HEK293 (cell line): ENCODE measurements at regions not wholly inside any gene's neighbourhood (a gene's known extent, or its start where the extent isn't known, plus 50 kb on each side); places are given as distances from the start of the nearest gene placed in this dataset.

Experiments
- CTCF ChIA-PET: fragments of 350-600 bp; formaldehyde crosslinking; extraction: SDS; loops from one replicate; lab custom pipeline; 2021; ENCODE audit warnings: antibody characterized with exemption; lab: Yijun Ruan, JAX
- POLR2A ChIA-PET: fragments of 300-600 bp; formaldehyde crosslinking; extraction: SDS; loops from one replicate; lab custom pipeline; 2020; ENCODE audit warnings: antibody characterized with exemption, inconsistent platforms; lab: Yijun Ruan, JAX
- H3K27ac ChIP-seq: fragments of 200-500 bp; sonication (Bioruptor generic); 2 replicates; pipeline ENCODE4 v1.5.1; 2014; ENCODE audit warnings: low read depth, low read length, control low read depth, inconsistent platforms; ENCODE audit errors: extremely low read depth
- H3K36me3 ChIP-seq, 2 experiments: fragments of 200-500 bp in 1 of 2; sonication (Bioruptor generic) in 1 of 2; 1 replicate in 1 of 2; 2 replicates in 1 of 2; pipeline ENCODE4 v1.5.1; 2014 to 2017; ENCODE audit warnings: inconsistent platforms in 2 of 2, low read length in 2 of 2; ENCODE audit not compliant: control insufficient read depth in 2 of 2, insufficient read depth in 1 of 2
- H3K4me1 ChIP-seq: fragments of 200-500 bp; sonication (Bioruptor generic); 2 replicates; pipeline ENCODE4 v1.5.1; 2014; ENCODE audit warnings: mild to moderate bottlenecking, low read length, inconsistent platforms; ENCODE audit not compliant: control insufficient read depth, insufficient read depth
- H3K4me3 ChIP-seq: 2 replicates; pipeline ENCODE4 v1.5.1; 2011; ENCODE audit warnings: low read depth, mild to moderate bottlenecking, control low read depth, low read length, moderate library complexity
- H3K9me3 ChIP-seq: fragments of 200-500 bp; sonication (Bioruptor generic); 2 replicates; pipeline ENCODE4 v1.5.1; 2014; ENCODE audit warnings: low read depth, low read length, inconsistent platforms; ENCODE audit not compliant: control insufficient read depth, insufficient read depth
- CTCF ChIP-seq: fragments of 450-650 bp; formaldehyde crosslinking; IDR thresholded peaks from 2 replicates; pipeline ENCODE4 v1.5.1; 2016; ENCODE audit warnings: missing biosample characterization, missing genetic modification characterization
- GLI4 ChIP-seq: fragments of 450-650 bp; formaldehyde crosslinking; IDR thresholded peaks from 2 replicates; pipeline ENCODE4 v1.5.1; 2016; ENCODE audit warnings: missing biosample characterization, missing genetic modification characterization
- KLF7 ChIP-seq: fragments of 450-650 bp; formaldehyde crosslinking; IDR thresholded peaks from 2 replicates; pipeline ENCODE4 v1.5.1; 2016; ENCODE audit warnings: missing biosample characterization, missing genetic modification characterization, borderline replicate concordance
- PRDM4 ChIP-seq: fragments of 450-650 bp; formaldehyde crosslinking; IDR thresholded peaks from 2 replicates; pipeline ENCODE4 v1.5.1; 2017; ENCODE audit warnings: missing biosample characterization, missing genetic modification characterization
- SALL2 ChIP-seq: fragments of 450-650 bp; formaldehyde crosslinking; IDR thresholded peaks from 2 replicates; pipeline ENCODE4 v1.5.0; 2017; ENCODE audit warnings: missing biosample characterization, mild to moderate bottlenecking, missing genetic modification characterization, borderline replicate concordance
- ZBTB1 ChIP-seq: fragments of 450-650 bp; formaldehyde crosslinking; IDR thresholded peaks from 2 replicates; pipeline ENCODE4 v1.5.1; 2016; ENCODE audit warnings: missing biosample characterization, missing genetic modification characterization
- ZBTB49 ChIP-seq: fragments of 450-650 bp; formaldehyde crosslinking; IDR thresholded peaks from 2 replicates; pipeline ENCODE4 v1.5.1; 2016; ENCODE audit warnings: missing biosample characterization, missing genetic modification characterization, low read depth
- ZFP41 ChIP-seq: fragments of 450-650 bp; formaldehyde crosslinking; IDR thresholded peaks from 2 replicates; pipeline ENCODE4 v1.5.1; 2016; ENCODE audit warnings: missing biosample characterization, missing genetic modification characterization, borderline replicate concordance
- ZNF121 ChIP-seq: fragments of 450-650 bp; formaldehyde crosslinking; IDR thresholded peaks from 2 replicates; pipeline ENCODE4 v1.5.1; 2016; ENCODE audit warnings: missing biosample characterization, missing genetic modification characterization
- ZNF140 ChIP-seq: fragments of 450-650 bp; formaldehyde crosslinking; IDR thresholded peaks from 2 replicates; pipeline ENCODE4 v1.5.1; 2016; ENCODE audit warnings: missing biosample characterization, missing genetic modification characterization
- ZNF26 ChIP-seq: fragments of 450-650 bp; formaldehyde crosslinking; IDR thresholded peaks from 2 replicates; pipeline ENCODE4 v1.5.1; 2016; ENCODE audit warnings: missing biosample characterization, missing genetic modification characterization
- ZNF274 ChIP-seq, 2 experiments: fragments of 200-500 bp in 1 of 2; fragments of 450-650 bp in 1 of 2; sonication (Bioruptor generic) in 1 of 2; formaldehyde crosslinking in 1 of 2; IDR thresholded peaks; 2 replicates each; pipeline versions ENCODE4 v1.5.1 to v1.6.1; 2014 to 2016; ENCODE audit warnings: borderline replicate concordance in 1 of 2, inconsistent platforms in 1 of 2, low read length in 1 of 2, missing biosample characterization in 1 of 2, missing genetic modification characterization in 1 of 2
- ZNF341 ChIP-seq: fragments of 450-650 bp; formaldehyde crosslinking; IDR thresholded peaks from 2 replicates; pipeline ENCODE4; 2016; ENCODE audit warnings: low read depth, missing biosample characterization, missing genetic modification characterization
- ZNF354C ChIP-seq: fragments of 450-650 bp; formaldehyde crosslinking; IDR thresholded peaks from 2 replicates; pipeline ENCODE4 v1.5.1; 2016; ENCODE audit warnings: missing biosample characterization, missing genetic modification characterization, low read depth, borderline replicate concordance
- ZNF510 ChIP-seq: fragments of 450-650 bp; formaldehyde crosslinking; IDR thresholded peaks from 2 replicates; pipeline ENCODE4 v1.5.1; 2018; ENCODE audit warnings: mild to moderate bottlenecking, missing genetic modification characterization, missing biosample characterization; ENCODE audit not compliant: insufficient replicate concordance
- ZNF530 ChIP-seq: fragments of 450-650 bp; formaldehyde crosslinking; IDR thresholded peaks from 2 replicates; pipeline ENCODE4 v1.5.1; 2016; ENCODE audit warnings: low read depth, missing biosample characterization, missing genetic modification characterization
- ZNF549 ChIP-seq: fragments of 450-650 bp; IDR thresholded peaks from 2 replicates; pipeline ENCODE4 v1.5.1; 2018; ENCODE audit warnings: missing biosample characterization, missing genetic modification characterization, mild to moderate bottlenecking, inconsistent platforms, moderate library complexity
- ZNF610 ChIP-seq: fragments of 450-650 bp; formaldehyde crosslinking; IDR thresholded peaks from 2 replicates; pipeline ENCODE4 v1.5.1; 2016; ENCODE audit warnings: missing biosample characterization, missing genetic modification characterization, borderline replicate concordance
- ZNF639 ChIP-seq: fragments of 450-650 bp; formaldehyde crosslinking; IDR thresholded peaks from 2 replicates; pipeline ENCODE4 v1.5.1; 2016; ENCODE audit warnings: missing biosample characterization, missing genetic modification characterization
- ZNF645 ChIP-seq: fragments of 450-650 bp; formaldehyde crosslinking; IDR thresholded peaks from 2 replicates; pipeline ENCODE4; 2016; ENCODE audit warnings: missing biosample characterization, missing genetic modification characterization
- ZNF776 ChIP-seq: fragments of 450-650 bp; formaldehyde crosslinking; IDR thresholded peaks from 2 replicates; pipeline ENCODE4 v1.5.0; 2017; ENCODE audit warnings: missing biosample characterization, missing genetic modification characterization, borderline replicate concordance
- ZNF830 ChIP-seq: fragments of 450-650 bp; IDR thresholded peaks from 2 replicates; pipeline ENCODE4 v1.5.0; 2018; ENCODE audit warnings: missing biosample characterization, missing genetic modification characterization, low read depth, mild to moderate bottlenecking, moderate library complexity

GRCh38 chr15:72859017-72859756 is 75.6 kb upstream of the ADPGK start:
- Histone ChIP-seq H3K27ac (no peak overlapping the region), H3K9me3 (no peaks in the 10 kb centered on the region), H3K36me3 (no peaks in the 10 kb centered on the region), H3K4me1 (no peaks in the 10 kb centered on the region), H3K4me3 (no peak overlapping the region)
- ChIA-PET CTCF (interaction anchor here (0.6 kb wide), 1 partner anchor 26 kb away, joined by 3 read pairs; no protein-coding TSS in a partner anchor), POLR2A (no interaction called here)
- TF ChIP-seq SALL2 (tag by site-specific recombination) (no peak), ZNF610 (tag by site-specific recombination) (no peak), ZBTB1 (tag by site-specific recombination) (no peak), ZBTB49 (no peak), ZNF830 (tag by site-specific recombination) (no peak), ZNF645 (tag by site-specific recombination) (no peak), ZNF341 (tag by site-specific recombination) (no peak), ZNF274 (IDR thresholded peaks at IDR 0.05; ENCODE audit: low read length) (no peak), ZNF274 (tag by site-specific recombination; IDR thresholded peaks at IDR 0.05; ENCODE audit: borderline replicate concordance) (no peak)

- TF ChIP-seq ZNF639 (tag by site-specific recombination) (no peak), ZNF549 (no peak), CTCF (tag by site-specific recombination) (no peak), ZNF140 (no peak), GLI4 (no peak), ZNF354C (tag by site-specific recombination) (no peak), PRDM4 (no peak), ZFP41 (tag by site-specific recombination) (no peak), ZNF510 (tag by site-specific recombination) (no peak), ZNF121 (tag by site-specific recombination) (no peak), ZNF26 (tag by site-specific recombination) (no peak), ZNF776 (tag by site-specific recombination) (no peak), ZNF530 (tag by site-specific recombination) (no peak), KLF7 (no peak)
- no peak overlapping the region for H3K27ac ChIP-seq
- no peaks in the 10 kb centered on the region for H3K36me3 ChIP-seq
- no peaks in the 10 kb centered on the region for H3K4me1 ChIP-seq
- no peaks in the 10 kb centered on the region for H3K9me3 ChIP-seq
- H3K4me3 ChIP-seq, result no peak overlapping the region
- ChIA-PET POLR2A (no interaction called here), CTCF (no interaction called here)
These were observed 74.6 kb upstream of the ADPGK start for GRCh38 chr15:72858205-72858604.
